ENCODE measurements at regions not wholly inside any gene's neighbourhood (a gene's known extent, or its start where the extent isn't known, plus 50 kb on each side); places are given as distances from the start of the nearest gene placed in this dataset.

DNA sequence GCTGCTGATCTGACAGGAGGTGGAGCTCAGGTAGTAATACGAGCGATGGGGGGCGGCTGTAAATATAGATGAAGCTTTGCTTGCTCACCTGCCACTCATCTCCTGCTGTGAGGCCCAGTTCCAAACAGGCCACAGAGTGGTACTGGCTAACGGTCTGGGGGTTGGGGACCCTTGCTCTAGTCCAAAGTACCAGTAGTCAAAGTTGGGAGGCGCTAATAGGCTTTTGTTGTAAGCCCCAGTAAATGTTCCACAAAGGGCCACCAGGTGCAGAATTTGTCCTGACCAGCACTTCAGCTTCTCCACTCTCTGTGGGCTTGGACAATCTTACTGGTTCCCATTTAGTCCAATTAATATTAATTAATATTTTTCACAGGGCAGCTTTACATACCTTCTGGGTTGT is 206.6 kb downstream of the ACTR3B start:
- WGBS, 2 donors = 82 to 88% methylated on average over 5 of the region's 5 CpGs
- peaks cover 0 to 8% (median 3%) of the 10 kb centered on the region in 4 donors for H3K9me3 ChIP-seq
- no peak overlapping the region for H3K27ac ChIP-seq
- TF ChIP-seq EP300 (IDR thresholded peaks at IDR 0.05) (no peak), POLR2AphosphoS5 (IDR thresholded peaks at IDR 0.05) (no peak), POLR2A (IDR thresholded peaks at IDR 0.05) (no peak)
- TF ChIP-seq, protein P1, sequence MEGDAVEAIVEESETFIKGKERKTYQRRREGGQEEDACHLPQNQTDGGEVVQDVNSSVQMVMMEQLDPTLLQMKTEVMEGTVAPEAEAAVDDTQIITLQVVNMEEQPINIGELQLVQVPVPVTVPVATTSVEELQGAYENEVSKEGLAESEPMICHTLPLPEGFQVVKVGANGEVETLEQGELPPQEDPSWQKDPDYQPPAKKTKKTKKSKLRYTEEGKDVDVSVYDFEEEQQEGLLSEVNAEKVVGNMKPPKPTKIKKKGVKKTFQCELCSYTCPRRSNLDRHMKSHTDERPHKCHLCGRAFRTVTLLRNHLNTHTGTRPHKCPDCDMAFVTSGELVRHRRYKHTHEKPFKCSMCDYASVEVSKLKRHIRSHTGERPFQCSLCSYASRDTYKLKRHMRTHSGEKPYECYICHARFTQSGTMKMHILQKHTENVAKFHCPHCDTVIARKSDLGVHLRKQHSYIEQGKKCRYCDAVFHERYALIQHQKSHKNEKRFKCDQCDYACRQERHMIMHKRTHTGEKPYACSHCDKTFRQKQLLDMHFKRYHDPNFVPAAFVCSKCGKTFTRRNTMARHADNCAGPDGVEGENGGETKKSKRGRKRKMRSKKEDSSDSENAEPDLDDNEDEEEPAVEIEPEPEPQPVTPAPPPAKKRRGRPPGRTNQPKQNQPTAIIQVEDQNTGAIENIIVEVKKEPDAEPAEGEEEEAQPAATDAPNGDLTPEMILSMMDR (IDR thresholded peaks at IDR 0.05) = no peak
- H3K27me3 ChIP-seq = no peaks in the 10 kb centered on the region
- no peak overlapping the region for H3K4me3 ChIP-seq
- no peak for ATAC-seq (ENCODE audit: low FRiP score in 2 of 2)
- no peak for DNase-seq
- H3K4me1 ChIP-seq = no peaks in the 10 kb centered on the region
- no peaks in the 10 kb centered on the region for H3K36me3 ChIP-seq

DNA sequence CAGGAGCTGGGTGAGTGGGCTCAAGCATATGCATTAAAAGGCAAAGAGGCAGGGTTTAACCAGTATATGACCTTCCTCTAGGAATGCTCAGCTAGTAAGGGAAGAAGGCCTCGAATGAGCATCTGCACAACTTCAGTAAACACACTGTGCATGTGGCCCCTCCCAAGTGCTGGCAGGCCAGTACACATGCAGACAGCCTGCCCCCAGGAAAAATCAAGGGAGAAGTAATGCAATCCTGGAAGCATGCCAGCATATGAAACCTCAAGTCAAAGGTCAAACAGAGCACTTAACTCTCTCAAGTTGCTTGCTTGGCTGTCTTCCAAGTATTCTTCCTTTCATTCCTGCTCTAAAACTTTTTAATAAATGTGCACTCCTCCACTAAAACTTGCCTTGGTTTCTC is 208.4 kb downstream of the ACTR3B start:
- WGBS, 2 donors = 62 to 63% methylated on average over 1 of the region's 1 CpG
- Histone ChIP-seq H3K4me3 (no peak overlapping the region), H3K27ac (no peak overlapping the region), H3K9me3 (peaks cover 0 to 8% (median 3%) of the 10 kb centered on the region in 4 donors), H3K27me3 (no peaks in the 10 kb centered on the region), H3K36me3 (no peaks in the 10 kb centered on the region), H3K4me1 (no peaks in the 10 kb centered on the region)
- ATAC-seq (ENCODE audit: low FRiP score in 2 of 2) (no peak), DNase-seq (no peak)
- TF ChIP-seq POLR2A (IDR thresholded peaks at IDR 0.05) (no peak), POLR2AphosphoS5 (IDR thresholded peaks at IDR 0.05) (no peak), EP300 (IDR thresholded peaks at IDR 0.05) (no peak)
- TF ChIP-seq, protein P1 (IDR thresholded peaks at IDR 0.05) = no peak

DNA sequence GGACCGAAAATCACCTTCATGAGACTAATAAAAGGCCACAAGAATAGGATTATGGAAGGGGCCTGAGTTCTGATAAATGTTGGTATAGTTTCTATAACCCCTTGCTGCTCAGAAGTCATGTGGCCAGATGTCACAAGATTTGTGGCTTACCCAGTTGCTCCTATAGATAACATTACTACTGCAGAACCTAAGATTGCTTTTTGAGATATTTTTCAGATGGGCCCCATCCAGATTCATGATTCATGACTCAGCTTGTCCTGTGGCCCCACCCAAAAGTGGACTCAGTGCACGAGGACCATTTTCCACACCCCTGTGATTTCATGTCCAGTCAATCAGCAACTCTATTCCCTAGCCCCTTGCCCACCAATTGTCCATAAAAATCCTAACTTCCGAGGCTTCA is 209.0 kb downstream of the ACTR3B start:
- H3K27me3 ChIP-seq = no peaks in the 10 kb centered on the region
- no peak overlapping the region for H3K4me3 ChIP-seq
- 65 to 78% methylated on average over 2 to 3 of the region's 3 CpGs for WGBS, 2 donors
- H3K36me3 ChIP-seq = no peaks in the 10 kb centered on the region
- no peak for ATAC-seq (ENCODE audit: low FRiP score in 2 of 2)
- DNase-seq = no peak
- TF ChIP-seq POLR2A (IDR thresholded peaks at IDR 0.05) (no peak), POLR2AphosphoS5 (IDR thresholded peaks at IDR 0.05) (no peak), EP300 (IDR thresholded peaks at IDR 0.05) (no peak)
- TF ChIP-seq, protein P1 (IDR thresholded peaks at IDR 0.05) = no peak
- H3K4me1 ChIP-seq = no peaks in the 10 kb centered on the region
- no peak overlapping the region for H3K27ac ChIP-seq
- peaks cover 0 to 8% (median 3%) of the 10 kb centered on the region in 4 donors for H3K9me3 ChIP-seq

DNA sequence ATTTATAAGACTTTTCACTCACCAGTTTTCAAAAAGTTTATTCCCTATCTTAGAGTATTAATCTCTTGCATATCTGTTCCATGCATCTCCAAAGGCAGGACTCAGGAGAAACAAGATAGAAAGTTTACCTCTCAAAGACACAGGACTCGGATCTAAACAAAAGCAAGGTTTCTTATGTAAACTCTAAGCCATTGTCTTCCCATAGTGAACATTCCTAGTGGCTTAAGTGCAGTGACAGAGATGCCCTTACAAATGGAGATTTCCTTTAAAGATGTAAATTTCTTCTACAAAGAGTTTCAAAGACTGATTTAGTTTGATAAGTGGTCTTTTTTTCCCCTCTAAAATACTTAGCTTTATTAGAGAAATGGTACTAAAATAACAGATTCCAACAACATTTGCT is 209.8 kb downstream of the ACTR3B start:
- DNase-seq = no peak
- peaks cover 0 to 8% (median 3%) of the 10 kb centered on the region in 4 donors for H3K9me3 ChIP-seq
- no peaks in the 10 kb centered on the region for H3K36me3 ChIP-seq
- ATAC-seq (ENCODE audit: low FRiP score in 2 of 2) = no peak
- WGBS, 2 donors = 42 to 48% methylated on average over 1 of the region's 1 CpG
- no peak overlapping the region for H3K27ac ChIP-seq
- no peaks in the 10 kb centered on the region for H3K4me1 ChIP-seq
- TF ChIP-seq, protein P1 (IDR thresholded peaks at IDR 0.05) = no peak
- TF ChIP-seq POLR2A (IDR thresholded peaks at IDR 0.05) = no peak
- no peak for TF ChIP-seq EP300 (IDR thresholded peaks at IDR 0.05)
- TF ChIP-seq POLR2AphosphoS5 (IDR thresholded peaks at IDR 0.05) = no peak
- no peaks in the 10 kb centered on the region for H3K27me3 ChIP-seq
- H3K4me3 ChIP-seq = no peak overlapping the region

DNA sequence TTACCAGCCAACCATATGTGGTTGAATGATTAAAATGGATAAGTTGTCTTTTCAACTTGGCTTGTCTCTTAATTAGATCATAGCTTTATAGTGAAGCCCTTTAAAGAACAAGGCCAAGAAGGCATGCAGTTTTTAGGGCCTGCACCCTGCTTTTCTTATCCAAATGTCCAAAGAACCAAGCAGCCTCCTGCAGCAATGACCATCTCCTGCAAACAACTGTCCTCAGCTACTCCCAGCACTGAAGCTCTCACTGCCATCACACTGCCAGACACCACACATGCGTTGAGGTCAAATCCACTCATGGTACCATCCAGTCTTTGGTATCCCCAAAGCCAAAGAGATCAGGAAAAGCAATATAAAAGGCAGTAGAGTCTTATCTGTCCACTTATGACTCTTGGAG is 210.3 kb downstream of the ACTR3B start:
- no peak for ATAC-seq (ENCODE audit: low FRiP score in 2 of 2)
- Histone ChIP-seq H3K27me3 (no peaks in the 10 kb centered on the region), H3K27ac (no peak overlapping the region), H3K4me1 (no peaks in the 10 kb centered on the region), H3K36me3 (no peaks in the 10 kb centered on the region), H3K9me3 (peaks cover 0 to 8% (median 3%) of the 10 kb centered on the region in 4 donors), H3K4me3 (no peak overlapping the region)
- WGBS, 2 donors = 63 to 74% methylated on average over 1 of the region's 1 CpG
- DNase-seq = no peak
- TF ChIP-seq EP300 (IDR thresholded peaks at IDR 0.05) = no peak
- TF ChIP-seq, protein P1 (IDR thresholded peaks at IDR 0.05) = no peak
- no peak for TF ChIP-seq POLR2AphosphoS5 (IDR thresholded peaks at IDR 0.05)
- TF ChIP-seq POLR2A (IDR thresholded peaks at IDR 0.05) = no peak
